BLaER1 treated with 17β-estradiol and CSF1 and Interleukin-3, amounts not matched to agents 10 nM and 100 nM (cell line): ENCODE measurements at regions not wholly inside any gene's neighbourhood (a gene's known extent, or its start where the extent isn't known, plus 50 kb on each side); places are given as distances from the start of the nearest gene placed in this dataset.

Experiments used
- H3K27ac ChIP-seq, 11 experiments: shearing (Covaris generic); formaldehyde crosslinking; 2 replicates each; pipeline ENCODE4 v1.8.1; 2022
- H3K27me3 ChIP-seq, 11 experiments: shearing (Covaris generic); formaldehyde crosslinking; 2 replicates each; pipeline ENCODE4 v1.8.1; 2022
- H3K36me3 ChIP-seq, 11 experiments: shearing (Covaris generic); formaldehyde crosslinking; 2 replicates each; pipeline ENCODE4 v1.8.1; 2022
- H3K4me1 ChIP-seq, 10 experiments: shearing (Covaris generic); formaldehyde crosslinking; 2 replicates each; pipeline ENCODE4 v1.8.1; 2022
- H3K4me2 ChIP-seq, 11 experiments: shearing (Covaris generic); formaldehyde crosslinking; 2 replicates each; pipeline ENCODE4 v1.8.1; 2022
- H3K4me3 ChIP-seq, 10 experiments: shearing (Covaris generic); formaldehyde crosslinking; 2 replicates each; pipeline ENCODE4 v1.8.1; 2022
- H3K9ac ChIP-seq, 11 experiments: shearing (Covaris generic); formaldehyde crosslinking; 2 replicates each; pipeline ENCODE4 v1.8.1; 2022
- H3K9me3 ChIP-seq, 11 experiments: shearing (Covaris generic); formaldehyde crosslinking; replicated peaks in 1 of 11; 2 replicates each; pipeline ENCODE4 v1.8.1; 2022
- H4K20me1 ChIP-seq, 11 experiments: shearing (Covaris generic); formaldehyde crosslinking; 2 replicates each; pipeline ENCODE4 v1.8.1; 2022
- Cebpa-rat ChIP-seq, 11 experiments: shearing (Covaris generic); IDR thresholded peaks; 2 replicates each; pipeline ENCODE4 v1.8.1; 2022

- Histone ChIP-seq H4K20me1 (0 out of 22 replicates have a peak, but pooled peaks cover 0 to 6% (median 0%) of the 10 kb centered on the region in 11 experiments), H3K4me2 (no peak overlapping the region), H3K36me3 (no peaks in the 10 kb centered on the region), H3K9me3 (peaks cover 0 to 3% (median 0%) of the 10 kb centered on the region in 11 experiments; a peak in 3 of 22 replicates), H3K4me3 (no peak overlapping the region), H3K9ac (no peak overlapping the region), H3K27me3 (peaks cover 4 to 58% (median 36%) of the 10 kb centered on the region in 11 experiments; a peak in 18 of 22 replicates), H3K4me1 (no peaks in the 10 kb centered on the region), H3K27ac (no peak overlapping the region)
- TF ChIP-seq Cebpa-rat (IDR thresholded peaks at IDR 0.05) = no peak
Measured at GRCh38 chrX:81054904-81055303, 146.8 kb downstream of the HMGN5 start.

DNA sequence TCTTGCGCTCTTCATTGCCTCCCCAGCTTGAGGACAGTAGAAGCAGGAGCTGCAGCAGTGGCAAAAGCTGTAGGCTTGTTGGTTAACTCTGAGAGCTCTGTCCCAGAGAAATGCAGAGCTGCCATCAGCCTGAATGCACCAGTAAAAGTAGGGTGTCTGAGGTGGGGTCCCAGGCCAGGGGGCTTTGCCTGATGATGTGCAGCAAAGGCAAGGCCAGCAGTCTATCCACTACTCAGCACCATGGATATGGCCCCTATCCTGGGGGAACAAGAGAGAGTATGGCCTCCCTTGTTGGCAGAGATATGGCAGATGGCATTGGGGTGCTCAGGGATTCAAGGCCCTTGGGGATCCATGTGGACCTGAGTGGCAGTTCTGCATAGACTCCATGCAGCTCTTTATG lies 180.2 kb downstream of the HMGN5 start:
- H3K4me3 ChIP-seq = no peak overlapping the region
- H3K4me1 ChIP-seq = no peaks in the 10 kb centered on the region
- no peaks in the 10 kb centered on the region for H3K36me3 ChIP-seq
- H3K4me2 ChIP-seq = no peak overlapping the region
- H3K9me3 ChIP-seq = peaks cover 0 to 13% (median 3%) of the 10 kb centered on the region in 11 experiments; a peak in 5 of 22 replicates
- H4K20me1 ChIP-seq = no peaks in the 10 kb centered on the region
- no peak for TF ChIP-seq Cebpa-rat (IDR thresholded peaks at IDR 0.05)
- no peak overlapping the region for H3K27ac ChIP-seq
- H3K27me3 ChIP-seq = peaks cover 4 to 87% (median 62%) of the 10 kb centered on the region in 11 experiments; a peak in 20 of 22 replicates
- no peak overlapping the region for H3K9ac ChIP-seq

GRCh38 chrX:81003491-81004185 lies 194.0 kb upstream of the BRWD3 start:
- TF ChIP-seq Cebpa-rat (IDR thresholded peaks at IDR 0.05) = no peak

DNA sequence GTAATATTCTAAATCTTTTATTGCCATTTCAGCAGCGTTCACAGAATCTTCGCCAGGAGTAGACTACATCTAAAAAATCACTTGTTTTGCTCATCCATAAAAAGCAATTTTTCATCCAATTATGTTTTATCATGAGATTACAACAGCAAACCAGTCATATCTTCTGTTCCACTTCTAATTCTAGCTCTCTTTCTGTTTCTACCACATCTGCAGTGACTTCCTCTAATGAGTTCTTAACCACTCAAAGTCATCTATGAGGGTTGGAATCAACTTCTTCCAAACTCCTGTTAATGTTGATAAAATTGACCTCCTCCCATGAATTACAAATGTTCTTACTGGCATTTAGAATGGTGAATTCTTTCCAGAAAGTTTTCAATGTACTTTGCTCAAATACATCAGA lies 174.4 kb upstream of the BRWD3 start:
- Histone ChIP-seq H3K4me3 (no peak overlapping the region), H3K27ac (no peak overlapping the region), H3K4me1 (no peaks in the 10 kb centered on the region), H3K9ac (no peak overlapping the region), H4K20me1 (no peaks in the 10 kb centered on the region; a peak in 1 of 22 replicates), H3K9me3 (peaks cover 0 to 13% (median 0%) of the 10 kb centered on the region in 11 experiments; a peak in 2 of 22 replicates), H3K36me3 (no peaks in the 10 kb centered on the region), H3K4me2 (no peak overlapping the region), H3K27me3 (peaks cover 20 to 44% (median 41%) of the 10 kb centered on the region in 11 experiments; a peak in 20 of 22 replicates)
- TF ChIP-seq Cebpa-rat (IDR thresholded peaks at IDR 0.05) = no peak

More at GRCh38 chrX:81003491-81004185, 194.0 kb upstream of the BRWD3 start:
- Histone ChIP-seq H3K9me3 (peaks cover 0 to 8% (median 4%) of the 10 kb centered on the region in 11 experiments; a peak in 5 of 22 replicates), H3K4me2 (no peak overlapping the region), H3K4me3 (no peak overlapping the region), H3K27ac (no peak overlapping the region), H4K20me1 (no peaks in the 10 kb centered on the region), H3K9ac (no peak overlapping the region), H3K4me1 (no peaks in the 10 kb centered on the region), H3K36me3 (no peaks in the 10 kb centered on the region), H3K27me3 (peaks cover 22 to 98% (median 93%) of the 10 kb centered on the region in 11 experiments; a peak in 20 of 22 replicates)
